NCI-H2081 (cell line): ENCODE measurements at regions not wholly inside any gene's neighbourhood (a gene's known extent, or its start where the extent isn't known, plus 50 kb on each side); places are given as distances from the start of the nearest gene placed in this dataset.

Experiments
- DNase-seq, 2 experiments: peaks; one replicate each; lab custom pipeline; 2025; lab: John Stamatoyannopoulos, UW

DNA sequence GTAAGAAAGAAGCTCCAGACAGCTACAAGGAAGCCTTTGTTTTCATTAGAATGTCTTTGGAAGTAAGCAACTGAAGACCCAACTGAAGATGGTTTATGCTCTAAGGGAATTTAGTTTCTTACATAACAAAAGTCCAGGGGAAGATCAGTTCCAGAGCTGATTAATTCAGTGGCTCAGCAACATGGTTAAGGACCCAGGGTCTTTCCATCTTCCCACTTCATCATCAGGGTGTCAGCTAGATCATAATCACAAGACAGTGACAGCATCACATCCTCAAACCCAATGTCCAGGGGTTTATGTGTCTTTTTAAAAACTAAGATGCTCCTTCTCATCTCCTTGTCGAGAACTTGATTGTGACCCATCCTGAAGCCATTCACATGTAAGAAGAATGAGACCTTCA lies 119.7 kb upstream of the PRDM1 start:
- DNase-seq, result no peak

DNA sequence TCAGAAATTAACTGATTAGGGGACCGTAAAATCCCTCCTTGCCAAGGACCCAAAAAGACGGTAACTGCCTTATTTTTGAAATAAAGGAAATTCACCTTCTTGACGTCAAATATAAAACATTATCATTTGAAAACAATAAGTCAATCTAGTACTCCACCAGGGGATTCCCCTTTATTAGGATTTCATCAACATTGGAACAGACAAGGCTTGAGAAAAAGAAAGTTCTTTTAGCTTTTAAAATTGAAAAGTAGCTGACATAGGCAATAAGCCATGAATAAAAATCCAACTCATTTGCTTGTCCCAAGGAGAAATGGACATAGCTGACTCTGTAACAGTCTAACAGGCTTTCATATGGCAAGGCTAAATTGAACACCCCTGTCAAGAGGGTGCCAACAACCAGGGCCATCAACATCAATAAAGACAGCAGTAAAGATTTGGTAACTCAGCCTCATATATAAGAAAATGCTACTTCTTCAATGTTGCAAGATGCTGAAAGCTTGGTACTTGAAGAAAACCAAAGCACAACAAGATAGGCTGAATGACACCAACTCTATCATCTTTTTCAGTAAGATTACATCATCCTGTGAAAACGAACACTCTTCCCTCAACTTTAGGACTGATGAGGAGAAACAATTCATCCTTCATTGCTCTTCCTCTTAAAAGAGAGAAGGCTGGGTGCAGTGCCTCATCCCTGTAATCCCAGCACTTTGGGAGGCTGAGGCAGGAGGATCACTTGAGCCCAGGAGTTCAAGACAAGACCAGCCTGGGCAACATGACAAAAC lies 121.0 kb upstream of the PRDM1 start:
- DNase-seq, result no peak

DNA sequence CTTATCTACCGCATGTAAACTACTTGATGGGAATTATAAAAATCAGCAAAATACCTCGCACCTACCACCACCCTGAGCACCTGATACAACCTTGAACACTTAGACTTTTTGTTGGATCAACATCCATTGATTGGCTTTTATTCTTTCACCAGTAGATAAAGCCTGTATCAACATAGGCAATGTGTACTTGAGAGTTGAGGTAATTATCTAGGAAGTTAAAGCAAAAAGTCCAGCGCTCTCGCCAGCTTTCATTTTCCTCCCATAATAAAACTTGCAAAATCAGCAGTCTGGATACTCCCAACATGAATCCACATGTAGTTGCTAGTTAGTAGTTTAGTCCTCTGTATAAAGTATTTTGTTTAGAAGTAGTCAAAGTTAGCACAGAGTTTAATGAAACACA lies 132.0 kb upstream of the PRDM1 start:
- no peak for DNase-seq

DNA sequence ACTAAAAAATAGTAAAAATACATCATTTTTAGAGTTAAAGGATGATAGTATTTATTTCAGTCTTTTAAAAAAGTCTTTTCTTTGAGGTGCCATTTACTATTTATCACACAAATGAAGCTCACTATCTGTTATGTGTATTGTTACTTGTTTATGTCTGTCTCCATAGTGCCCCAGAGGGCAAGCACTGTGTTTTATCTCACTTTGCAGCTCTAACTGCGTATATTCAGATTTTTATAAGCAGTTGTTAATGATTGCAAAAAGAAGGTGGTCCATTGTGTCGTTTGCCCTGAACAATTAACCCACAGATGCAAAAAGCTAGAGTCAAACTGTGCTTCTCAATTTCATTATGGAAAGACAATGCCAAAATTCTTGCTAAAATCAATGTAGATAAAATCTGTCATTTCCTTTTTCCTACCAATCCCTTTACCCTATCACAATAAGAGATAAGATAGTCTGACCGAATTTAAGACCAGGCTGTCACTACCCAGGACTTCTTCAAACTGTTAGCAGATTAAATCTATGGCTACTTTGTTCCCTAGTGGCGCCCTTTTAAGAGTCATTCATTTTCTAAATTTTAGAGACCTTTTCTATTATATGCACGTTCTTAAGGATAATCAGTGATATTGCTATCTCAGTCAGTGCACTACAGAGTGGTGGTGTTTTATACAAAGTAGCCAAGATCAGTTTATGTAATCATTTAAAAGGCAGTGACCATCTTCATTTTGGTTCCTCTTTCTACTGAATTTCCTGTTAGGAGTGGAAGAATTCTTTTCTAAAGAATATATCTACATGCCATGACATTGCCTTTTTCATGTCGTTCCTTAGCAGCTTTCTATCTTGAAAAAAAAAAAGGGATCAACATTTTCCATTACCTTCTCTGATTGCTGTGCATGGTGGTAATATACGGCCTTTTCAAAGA lies 133.1 kb upstream of the PRDM1 start:
- no peak for DNase-seq

DNA sequence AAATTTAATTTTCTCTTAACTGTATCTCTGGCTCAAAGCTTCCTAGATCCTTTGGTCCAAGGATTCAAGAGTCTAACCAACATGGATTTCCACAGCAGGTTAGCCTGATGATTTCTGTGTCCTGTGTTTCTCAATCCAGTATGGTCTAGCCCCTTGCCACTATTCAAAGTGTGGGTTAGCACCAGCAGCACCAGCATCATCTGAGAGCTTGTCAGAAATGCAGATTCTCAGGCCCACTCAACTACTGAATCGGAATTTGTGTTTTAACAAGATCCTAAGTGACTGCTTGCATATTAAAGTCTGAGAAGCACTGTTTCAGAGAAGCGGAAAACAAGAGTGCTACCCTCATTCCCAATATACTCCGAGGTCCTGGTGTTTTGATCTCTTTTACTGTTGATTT lies 133.8 kb upstream of the PRDM1 start:
- no peak for DNase-seq

DNA sequence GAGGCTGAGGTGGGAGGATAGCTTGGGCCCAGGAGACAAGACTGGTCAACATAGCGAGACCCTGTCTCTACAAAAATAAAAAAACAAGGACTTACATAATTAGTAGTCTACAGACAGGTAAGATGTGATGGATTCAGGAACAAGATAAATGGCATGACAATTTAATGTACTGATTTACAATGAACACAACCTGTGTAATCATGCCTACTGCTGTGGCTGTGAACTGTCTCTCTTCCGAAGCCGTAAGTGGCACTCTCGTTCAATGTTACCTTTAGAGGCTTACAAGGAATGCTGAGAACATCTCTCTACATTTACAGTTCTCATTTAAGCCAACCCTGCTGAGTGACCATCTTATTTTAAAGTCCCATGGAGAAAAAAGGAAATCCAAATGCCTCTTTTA lies 134.8 kb upstream of the PRDM1 start:
- no peak for DNase-seq

DNA sequence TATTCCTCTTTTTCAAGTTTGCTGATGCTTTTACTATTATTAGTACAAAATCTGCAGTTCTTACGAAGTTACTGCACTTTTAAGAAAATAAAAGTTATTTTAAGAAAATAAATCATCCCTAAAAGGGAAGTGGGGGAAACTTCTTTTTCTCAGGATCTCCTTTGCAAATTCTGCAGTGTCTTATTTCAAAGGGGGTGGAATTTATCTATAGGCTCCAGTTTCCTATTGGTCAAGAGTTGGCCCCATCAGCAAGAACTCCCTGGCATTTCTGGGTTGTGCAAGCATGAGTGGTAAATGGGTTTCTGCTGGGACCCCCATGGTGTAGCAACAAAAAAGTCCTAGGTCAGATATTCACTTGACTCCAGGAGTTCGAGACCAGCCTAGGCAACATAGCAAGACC lies 136.3 kb upstream of the PRDM1 start:
- no peak for DNase-seq

DNA sequence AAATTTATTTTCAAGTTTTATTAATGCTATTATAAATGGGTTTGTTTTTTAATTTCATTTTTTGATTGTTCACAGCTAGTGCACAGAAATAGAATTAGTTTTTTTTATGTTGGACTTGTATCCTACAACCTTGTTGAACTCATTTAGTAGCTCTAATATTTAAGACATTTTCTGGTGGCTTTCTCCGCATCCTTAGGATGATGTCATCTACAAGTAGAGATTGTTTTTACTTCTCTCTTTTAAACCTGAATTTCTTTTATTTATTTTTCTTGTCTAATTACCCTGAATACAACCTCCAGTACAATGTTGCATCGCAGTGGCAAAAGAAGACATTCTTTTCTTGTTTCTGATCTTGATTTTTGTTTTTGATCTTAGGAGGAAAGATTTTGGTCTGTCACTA lies 142.6 kb upstream of the PRDM1 start:
- DNase-seq, result no peak

DNA sequence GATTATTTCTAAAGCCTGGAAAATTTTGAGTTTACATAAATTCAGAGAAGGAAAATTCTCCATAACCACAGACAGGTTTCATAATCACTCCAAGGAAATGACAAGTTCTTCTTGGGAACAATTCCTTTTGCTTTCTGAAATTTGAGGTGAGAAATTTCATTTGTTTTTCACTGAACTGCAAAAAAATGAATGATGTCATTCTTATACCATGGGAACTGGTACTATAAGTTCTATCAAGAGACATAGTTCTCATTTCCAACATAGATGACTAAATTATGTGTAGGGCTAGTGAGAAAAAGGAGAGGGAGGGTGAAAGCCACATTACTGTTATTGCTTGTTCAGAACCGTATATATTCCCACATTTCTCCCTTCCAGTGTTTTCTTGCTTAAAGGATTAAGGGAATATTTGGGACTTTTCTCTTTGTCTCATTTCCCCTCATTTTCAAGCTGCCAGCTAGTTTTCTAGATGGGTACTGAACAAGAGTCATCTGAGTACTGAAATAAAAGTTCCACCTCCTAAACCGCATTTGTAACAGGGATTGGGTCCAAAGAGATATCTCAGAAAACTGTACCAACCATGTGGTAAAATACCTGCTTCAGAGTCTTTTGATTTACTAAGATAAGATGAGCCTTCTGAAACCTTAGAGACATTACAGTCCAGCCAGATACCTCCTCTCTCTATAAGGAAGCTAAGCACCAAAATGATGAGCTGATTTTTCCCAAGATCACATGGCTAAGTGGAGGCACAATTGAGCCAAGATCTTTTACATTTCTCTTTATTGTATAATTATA lies 144.3 kb upstream of the PRDM1 start:
- no peak for DNase-seq

DNA sequence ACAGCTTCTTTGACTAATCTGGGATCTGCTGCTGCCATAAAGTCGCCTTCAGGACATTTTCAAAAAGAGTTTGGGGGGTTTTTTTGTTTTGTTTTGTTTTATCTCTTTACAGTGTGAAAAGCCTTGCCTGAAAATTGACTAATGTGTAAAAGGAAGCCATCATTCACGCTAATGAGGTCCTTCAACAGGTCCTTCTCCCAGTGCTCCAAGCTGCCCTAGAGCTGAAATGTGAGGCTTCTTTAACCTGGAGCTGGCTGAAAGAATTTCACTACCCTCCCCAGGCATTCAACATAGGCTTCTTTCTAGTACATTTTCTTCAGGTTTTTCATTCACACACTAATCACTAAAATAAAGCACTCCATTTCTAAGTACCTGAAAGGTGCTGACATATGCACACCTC lies 145.1 kb upstream of the PRDM1 start:
- DNase-seq, result no peak

DNA sequence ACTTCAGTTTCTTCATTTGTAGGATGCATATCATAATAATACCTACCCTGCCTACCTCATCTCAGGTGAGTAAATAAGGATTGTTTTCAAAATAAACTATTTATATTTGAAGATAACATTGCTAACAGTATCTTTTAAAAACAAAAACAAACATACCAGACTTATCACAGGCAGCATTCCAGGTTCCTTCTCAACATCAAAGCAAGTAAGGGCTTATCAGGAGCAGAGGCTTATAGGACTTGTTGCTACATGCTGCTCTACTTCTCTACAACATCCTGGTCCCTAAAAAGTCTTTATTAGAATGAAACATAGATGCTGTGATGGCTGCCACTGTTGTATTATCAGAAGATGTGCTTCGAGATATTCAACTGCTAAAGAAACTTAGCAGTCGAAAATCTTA lies 149.2 kb upstream of the PRDM1 start:
- no peak for DNase-seq

DNA sequence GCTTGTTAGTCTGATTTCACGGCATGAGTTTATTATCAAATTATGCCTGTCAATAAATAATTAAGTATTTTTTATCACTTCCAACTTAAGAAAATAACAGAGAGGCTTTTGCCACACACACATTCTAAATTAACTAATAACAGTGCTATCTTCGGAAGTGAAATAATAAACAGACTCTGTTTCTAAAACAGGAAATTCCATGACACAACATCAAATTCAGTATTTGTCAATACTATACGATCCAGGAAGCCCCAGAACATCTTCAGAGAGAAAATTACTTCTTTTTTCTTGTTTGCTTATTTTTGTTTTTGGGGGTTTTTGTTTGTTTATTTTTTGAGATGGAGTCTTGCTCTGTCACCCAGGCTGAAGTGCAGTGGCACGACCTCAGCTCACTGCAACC lies 150.7 kb upstream of the PRDM1 start:
- DNase-seq, result no peak

DNA sequence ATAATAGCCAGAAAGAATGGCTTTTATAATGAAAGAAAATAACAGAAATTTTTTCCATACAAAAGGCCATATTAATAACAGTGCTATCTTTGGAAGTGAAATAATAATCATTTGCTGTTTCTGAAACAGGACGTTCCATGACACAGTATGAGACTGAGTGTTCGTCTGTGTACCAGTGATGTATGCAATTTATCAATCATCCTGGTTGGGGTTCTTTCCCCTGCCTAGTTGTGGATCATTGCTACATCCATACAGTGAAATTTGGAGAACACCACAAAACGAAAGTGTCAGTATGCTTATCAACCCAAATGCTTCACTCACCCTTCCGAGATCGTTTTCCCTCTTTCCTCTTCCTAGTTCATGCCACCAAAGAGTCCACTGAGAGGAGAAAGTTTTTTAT lies 151.4 kb upstream of the PRDM1 start:
- no peak for DNase-seq

DNA sequence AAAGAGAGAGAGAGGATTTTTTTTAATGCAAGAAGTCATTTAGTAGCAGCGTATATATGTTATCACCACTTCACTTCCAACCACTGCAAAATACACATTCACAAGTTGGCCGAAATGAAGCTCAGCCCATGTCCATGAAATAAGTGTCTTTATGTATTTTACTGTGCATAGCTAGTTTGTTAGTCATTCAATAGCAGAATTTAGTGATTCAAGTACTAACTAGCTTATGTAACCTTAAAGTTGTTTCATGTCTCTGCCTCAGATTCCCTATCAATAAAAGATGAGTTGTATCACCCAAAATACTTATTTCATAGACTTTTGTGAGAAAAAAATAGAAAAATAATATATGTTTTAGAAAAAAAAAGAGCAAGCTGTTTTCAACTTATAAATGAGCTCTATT lies 153.7 kb upstream of the PRDM1 start:
- DNase-seq, result no peak

DNA sequence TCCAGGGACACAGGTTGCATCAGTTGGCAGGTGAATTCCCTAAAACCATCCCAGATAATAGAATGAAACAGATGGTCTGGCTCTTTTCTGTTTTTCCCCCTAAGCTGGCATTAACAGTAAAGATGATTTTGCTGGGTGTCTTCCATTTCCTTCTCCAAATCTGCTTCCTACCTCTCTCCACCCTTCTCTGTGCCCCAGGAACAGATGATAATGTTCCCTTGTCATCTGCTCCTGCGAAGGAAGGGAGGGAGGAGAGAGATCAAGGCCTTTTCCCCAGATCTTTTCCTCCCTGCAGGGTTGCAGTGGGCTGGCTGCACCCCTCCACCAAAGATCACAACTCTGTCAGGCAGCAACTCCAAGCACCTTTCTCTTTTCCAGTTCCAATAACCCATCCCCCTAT lies 156.5 kb upstream of the PRDM1 start:
- DNase-seq, result no peak

DNA sequence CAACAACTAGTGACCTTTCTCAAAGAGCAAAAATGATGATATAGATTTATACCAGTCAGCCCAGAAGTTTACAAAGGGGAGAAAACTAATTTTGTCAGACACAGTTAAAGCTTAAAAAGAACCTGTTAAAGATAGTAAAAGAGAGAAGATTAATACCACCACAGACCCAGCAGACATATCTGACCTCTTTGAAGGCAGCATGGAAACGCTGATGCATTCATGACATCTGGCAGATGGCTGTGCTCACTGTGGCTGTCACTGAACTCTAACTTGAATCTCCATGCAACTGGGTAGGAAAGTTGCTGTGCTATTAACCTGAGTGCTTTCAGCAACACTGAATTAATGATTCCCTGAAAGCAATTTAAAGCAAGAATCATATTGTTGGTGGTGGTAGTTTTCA lies 159.8 kb upstream of the PRDM1 start:
- DNase-seq, result no peak

DNA sequence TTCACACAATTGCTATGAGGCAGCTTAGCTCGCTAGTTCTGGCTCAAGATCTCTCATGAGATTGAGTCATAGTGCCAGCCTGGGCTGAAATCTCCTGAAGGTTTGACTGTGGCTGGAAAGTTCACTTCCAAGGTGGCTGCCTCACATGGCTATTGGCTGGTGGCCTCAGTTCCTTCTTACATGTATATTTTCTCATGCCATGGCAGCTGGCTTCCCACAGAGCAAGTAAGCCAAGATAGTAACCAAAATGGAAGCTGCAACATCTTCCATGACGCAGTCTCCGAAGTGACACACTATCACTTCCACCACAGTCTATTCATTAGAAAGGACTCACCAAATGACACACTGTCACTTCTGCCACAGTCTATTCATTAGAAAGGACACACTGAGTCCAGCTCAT lies 160.4 kb upstream of the PRDM1 start:
- no peak for DNase-seq

DNA sequence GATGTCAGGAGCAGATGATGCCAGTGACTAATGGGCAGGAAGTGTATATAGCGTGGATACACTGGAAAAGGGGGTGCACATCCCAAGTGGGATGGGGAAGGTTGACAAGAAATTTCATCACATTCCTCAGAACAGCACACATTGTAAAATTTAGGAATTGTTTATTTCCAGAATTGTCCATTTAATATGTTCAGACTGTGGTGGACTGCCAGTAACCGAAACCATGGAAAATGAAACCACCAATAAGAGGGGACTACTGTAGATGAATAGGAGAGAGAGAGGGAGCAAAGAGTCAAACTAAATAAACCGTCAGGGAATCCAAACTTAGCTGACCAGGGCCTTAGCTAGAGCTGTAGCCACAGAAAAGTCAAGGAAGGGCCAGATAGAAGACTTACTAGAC lies 164.4 kb upstream of the PRDM1 start:
- no peak for DNase-seq

DNA sequence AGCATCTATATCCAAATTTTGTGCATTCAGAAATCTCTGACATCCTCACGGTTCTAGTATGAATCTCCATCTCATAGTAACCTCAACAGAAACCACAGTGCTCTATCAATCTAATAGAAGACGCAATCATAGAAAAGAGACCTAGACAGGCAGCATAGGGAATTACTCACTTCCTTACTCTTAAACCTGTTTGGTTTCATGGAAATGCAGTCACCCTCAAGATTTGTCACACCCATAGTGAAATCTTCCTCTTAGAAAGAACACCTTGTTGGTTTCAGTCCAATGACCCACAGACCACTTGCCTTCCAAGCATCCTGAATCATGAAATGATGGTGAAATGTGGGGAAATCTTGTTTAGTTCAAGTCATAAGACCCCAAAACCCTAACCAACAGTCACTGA lies 166.1 kb upstream of the PRDM1 start:
- no peak for DNase-seq

DNA sequence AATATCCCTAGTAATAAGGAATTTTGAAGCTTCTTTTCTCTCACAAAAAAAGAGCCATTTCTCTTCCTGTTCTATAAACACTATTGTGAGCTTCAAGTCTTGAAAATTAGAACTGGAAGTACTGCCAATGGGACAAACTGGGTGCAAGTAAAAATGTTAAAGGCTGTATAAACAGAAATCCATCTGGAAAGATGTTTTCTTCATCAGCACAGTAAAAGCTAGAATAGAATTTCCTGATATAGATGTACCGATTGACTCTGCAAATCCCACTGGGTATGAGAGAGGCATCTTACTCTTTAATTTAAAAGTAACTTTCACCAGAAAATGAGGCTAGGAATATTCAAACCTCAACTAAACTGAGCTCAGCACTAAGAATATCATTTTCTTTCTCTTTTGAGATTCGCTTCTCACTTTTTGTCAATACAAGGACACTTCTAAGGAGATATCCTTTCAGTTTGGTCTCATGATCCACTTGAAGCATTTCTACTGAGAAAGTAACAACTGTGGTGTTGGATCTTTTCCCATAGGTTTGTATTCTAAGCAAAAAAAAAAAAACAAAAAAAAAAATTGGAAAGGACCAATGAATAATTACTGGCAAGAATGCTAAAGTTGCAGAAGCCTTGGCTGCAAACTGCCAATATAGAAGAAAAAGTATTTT lies 169.0 kb upstream of the PRDM1 start:
- DNase-seq, result no peak

DNA sequence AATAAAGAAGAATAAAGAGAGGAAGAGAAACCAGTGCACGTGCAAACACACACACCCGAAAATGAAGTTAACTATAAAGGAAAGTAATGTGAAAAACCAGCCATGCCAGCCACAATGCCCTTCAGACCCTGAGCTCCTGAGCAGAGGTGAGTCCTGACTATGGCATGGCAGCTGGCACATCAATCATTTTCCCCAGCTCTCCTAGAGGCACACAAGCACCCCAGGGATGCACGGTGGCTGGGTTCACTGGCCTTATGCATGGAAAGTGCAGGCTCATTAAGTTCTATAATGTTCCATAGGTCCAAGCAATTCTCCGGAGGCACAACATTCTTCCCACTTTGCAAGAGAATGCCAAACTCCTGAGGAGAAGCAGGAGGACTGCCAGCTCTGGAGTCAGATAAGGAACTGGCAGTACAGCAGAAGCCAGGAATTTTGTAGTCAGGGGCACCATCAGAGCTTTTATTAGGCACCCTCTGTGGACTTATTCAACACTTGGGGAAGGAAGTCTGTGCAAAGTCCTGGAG lies 175.0 kb upstream of the PRDM1 start:
- DNase-seq, result no peak

DNA sequence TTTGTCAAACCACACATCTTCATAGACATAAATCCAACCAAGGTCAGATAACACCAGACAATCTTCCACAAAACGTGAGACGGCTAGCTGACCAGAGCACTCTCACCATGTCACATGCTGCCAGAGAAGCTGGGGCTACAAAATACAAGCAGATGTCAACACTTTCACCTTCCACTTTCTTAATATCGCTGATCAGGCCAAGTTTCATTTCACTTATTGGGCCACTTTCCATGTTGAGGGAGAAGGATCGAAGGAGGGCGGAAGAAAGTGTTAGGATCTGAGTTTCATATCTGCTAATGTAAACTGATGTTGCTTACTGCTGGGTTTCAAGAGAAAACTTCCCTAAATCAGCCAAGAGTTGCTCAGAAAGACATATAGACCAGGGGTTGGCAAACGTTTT lies 177.0 kb upstream of the PRDM1 start:
- no peak for DNase-seq
